CD4-positive, alpha-beta T cell (primary cell): ENCODE measurements at regions not wholly inside any gene's neighbourhood (a gene's known extent, or its start where the extent isn't known, plus 50 kb on each side); places are given as distances from the start of the nearest gene placed in this dataset.

Experiments used
- ATAC-seq: fragments of 200-7000 bp; cut with Tn5 transposase; one replicate; pipeline ENCODE4 v1.10.0; 2022; ENCODE audit warnings: mild to moderate bottlenecking; ENCODE audit not compliant: poor library complexity
- CTCF ChIA-PET: fragments of 350-600 bp; sonication (Branson Sonifier 250); formaldehyde crosslinking; loops from one replicate; lab custom pipeline; 2021; ENCODE audit warnings: antibody characterized with exemption, inconsistent platforms; lab: Charles Lee
- POLR2A ChIA-PET: fragments of 350-600 bp; sonication (Branson Sonifier 250); formaldehyde crosslinking; loops from one replicate; lab custom pipeline; 2021; ENCODE audit warnings: antibody characterized with exemption, inconsistent platforms; lab: Charles Lee
- DNase-seq, 14 experiments: peaks; one replicate each; pipeline ENCODE4 v3.0.0-alpha.2; 2013 to 2020; ENCODE audit warnings: mixed read lengths in 2 of 14
- H3K27ac ChIP-seq, 2 donors: one replicate each; pipeline versions ENCODE4 v1.5.1 to v1.7.0; 2013; ENCODE audit warnings: low read length in 2 of 2, low read depth in 1 of 2, mild to moderate bottlenecking in 1 of 2
- H3K27me3 ChIP-seq, 2 experiments: 1 replicate in 1 of 2; 2 replicates in 1 of 2; pipeline versions ENCODE4 v1.6.1 to v1.7.0; 2013; ENCODE audit warnings: low read length in 2 of 2, control low read depth in 1 of 2, mild to moderate bottlenecking in 1 of 2, moderate library complexity in 1 of 2; ENCODE audit not compliant: insufficient read depth in 2 of 2, control insufficient read depth in 1 of 2
- H3K36me3 ChIP-seq: one replicate; pipeline ENCODE4 v1.6.1; 2013; ENCODE audit warnings: low read length, control low read depth; ENCODE audit not compliant: insufficient read depth
- H3K4me1 ChIP-seq: one replicate; pipeline ENCODE4 v1.6.1; 2013; ENCODE audit warnings: low read length, control low read depth; ENCODE audit not compliant: insufficient read depth
- H3K4me3 ChIP-seq: one replicate; pipeline ENCODE4 v1.5.1; 2013; ENCODE audit warnings: mild to moderate bottlenecking, low read length, moderate library complexity
- H3K9me3 ChIP-seq, 2 experiments: 1 replicate in 1 of 2; 2 replicates in 1 of 2; pipeline versions ENCODE4 v1.6.1 to v1.7.0; 2013; ENCODE audit warnings: low read length in 2 of 2, mild to moderate bottlenecking in 2 of 2, control low read depth in 1 of 2, moderate library complexity in 1 of 2; ENCODE audit not compliant: control insufficient read depth in 1 of 2, insufficient read depth in 1 of 2
- H3K27ac Mint-ChIP-seq: one replicate; pipeline ENCODE4 v1.8.0; 2020; ENCODE audit warnings: mixed read lengths
- H3K27me3 Mint-ChIP-seq: one replicate; pipeline ENCODE4 v1.8.0; 2021; ENCODE audit warnings: mixed read lengths
- H3K36me3 Mint-ChIP-seq: one replicate; pipeline ENCODE4 v1.8.0; 2021; ENCODE audit warnings: low read depth, mixed read lengths
- H3K4me1 Mint-ChIP-seq: one replicate; pipeline ENCODE4 v1.8.0; 2021; ENCODE audit warnings: low read depth, mixed read lengths
- H3K4me3 Mint-ChIP-seq: one replicate; pipeline ENCODE4 v1.8.0; 2020; ENCODE audit warnings: mild to moderate bottlenecking, mixed read lengths
- H3K9me3 Mint-ChIP-seq: one replicate; pipeline ENCODE4 v1.8.0; 2020; ENCODE audit warnings: mixed read lengths
- CTCF ChIP-seq: fragments of 200-600 bp; IDR thresholded peaks from one replicate; pipeline ENCODE4 v1.8.0; 2022; ENCODE audit warnings: antibody characterized with exemption, mild to moderate bottlenecking
- intact Hi-C, 2 experiments: fragments of 100-400 bp; cut with DNase I in 1 of 2; cut with micrococcal nuclease in 1 of 2; formaldehyde crosslinking; loops; one replicate each; pipeline versions ENCODE4 v1.15.1 to v1.9.0; 2023 to 2025; cut with DNase I, micrococcal nuclease

DNA sequence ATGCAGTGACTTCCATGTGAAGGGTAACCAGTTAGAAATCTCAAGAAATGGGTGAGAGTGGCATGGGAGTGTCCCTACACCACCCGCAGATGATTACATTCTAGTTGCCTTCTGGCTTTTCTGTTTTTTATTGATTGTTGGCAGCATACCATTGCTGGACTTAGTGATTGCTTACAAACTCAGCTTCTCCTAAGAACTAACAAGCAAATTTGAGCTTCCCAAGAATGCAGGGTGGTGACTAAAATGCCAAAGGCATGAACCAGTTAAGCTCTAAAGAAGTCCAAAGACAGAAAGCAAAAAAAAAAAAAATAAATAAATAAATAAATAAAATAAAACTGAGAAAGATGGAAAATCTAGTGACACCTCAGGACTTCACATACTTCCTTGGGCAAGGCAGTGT, 245.5 kb upstream of the PARD3B start:
- ChIA-PET CTCF (interaction anchor here (0.6 to 1.3 kb wide), 2 partner anchors 11 to 38 kb away, joined by 3 to 4 read pairs; no protein-coding TSS in a partner anchor), POLR2A (no interaction called here)
- Mint-ChIP-seq H3K9me3 (no peaks in the 10 kb centered on the region), H3K27me3 (peaks cover 5% of the 10 kb centered on the region), H3K4me1 (no peaks in the 10 kb centered on the region), H3K27ac (no peak overlapping the region), H3K4me3 (no peak overlapping the region), H3K36me3 (no peaks in the 10 kb centered on the region)
- no peak overlapping the region for H3K27ac ChIP-seq
- H3K36me3 ChIP-seq: no peaks in the 10 kb centered on the region
- no peak overlapping the region for H3K4me3 ChIP-seq
- H3K4me1 ChIP-seq: no peaks in the 10 kb centered on the region
- DNase-seq (no peak), ATAC-seq (no peak)
- no peak for TF ChIP-seq CTCF
- peaks cover 0 to 4% of the 10 kb centered on the region in 2 experiments for H3K27me3 ChIP-seq
- intact Hi-C loops: no loop called here
- H3K9me3 ChIP-seq: no peaks in the 10 kb centered on the region

DNA sequence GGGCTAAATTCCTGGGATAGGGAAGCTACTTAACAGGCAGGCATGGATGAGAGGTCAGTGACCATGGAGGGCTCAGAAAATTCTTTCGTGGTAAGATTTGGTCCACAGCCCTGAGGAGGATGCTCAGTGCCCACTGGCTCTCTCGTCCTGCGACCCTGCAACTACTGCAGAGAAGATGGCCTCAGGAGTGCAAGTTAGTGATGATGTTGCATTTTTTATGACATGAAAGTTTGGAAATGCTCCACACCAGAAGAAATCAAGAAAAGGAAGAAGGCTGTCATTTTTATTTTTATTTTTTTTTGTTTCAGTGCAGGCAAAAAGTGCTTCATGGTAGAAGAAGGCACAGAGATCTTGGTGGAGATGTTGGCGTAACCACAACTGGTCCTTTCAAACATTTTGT, 238.6 kb upstream of the PARD3B start:
- peaks cover 2 to 6% of the 10 kb centered on the region in 2 experiments for H3K27me3 ChIP-seq
- Mint-ChIP-seq H3K36me3 (no peaks in the 10 kb centered on the region), H3K4me3 (no peak overlapping the region), H3K4me1 (no peaks in the 10 kb centered on the region), H3K27ac (no peak overlapping the region), H3K27me3 (peaks cover 4% of the 10 kb centered on the region), H3K9me3 (no peaks in the 10 kb centered on the region)
- no peak overlapping the region for H3K27ac ChIP-seq
- no peaks in the 10 kb centered on the region for H3K4me1 ChIP-seq
- ChIA-PET POLR2A (no interaction called here), CTCF (no interaction called here)
- ATAC-seq (no peak), DNase-seq (no peak)
- intact Hi-C loops: no loop called here
- H3K9me3 ChIP-seq: no peaks in the 10 kb centered on the region
- H3K4me3 ChIP-seq: no peak overlapping the region
- no peak for TF ChIP-seq CTCF
- H3K36me3 ChIP-seq: no peaks in the 10 kb centered on the region

DNA sequence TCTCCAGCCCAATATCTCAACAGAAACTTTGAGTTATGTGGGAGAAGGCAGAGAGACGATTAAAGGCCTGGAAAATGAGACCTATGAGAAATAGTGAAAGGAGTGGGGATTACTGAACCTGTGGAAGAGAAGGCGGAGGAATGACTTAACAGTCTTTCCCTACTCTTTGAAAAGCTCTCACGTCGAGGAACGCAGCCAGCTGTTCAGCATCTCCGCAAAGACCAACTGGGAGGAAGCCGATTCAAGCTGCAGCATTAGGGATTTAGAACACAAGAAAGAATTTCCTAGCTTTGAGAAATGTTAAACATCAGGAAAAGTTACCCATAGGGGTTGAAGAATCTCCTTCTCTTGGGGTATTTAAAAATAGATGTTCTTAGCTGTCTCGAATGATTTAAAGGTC, 233.2 kb upstream of the PARD3B start:
- Histone ChIP-seq H3K4me3 (no peak overlapping the region), H3K27ac (no peak overlapping the region), H3K4me1 (no peaks in the 10 kb centered on the region), H3K27me3 (peaks cover 3 to 6% of the 10 kb centered on the region in 2 experiments), H3K36me3 (no peaks in the 10 kb centered on the region), H3K9me3 (no peaks in the 10 kb centered on the region)
- ChIA-PET CTCF (no interaction called here), POLR2A (no interaction called here)
- Mint-ChIP-seq H3K4me1 (no peaks in the 10 kb centered on the region), H3K27me3 (peaks cover 21% of the 10 kb centered on the region), H3K36me3 (no peaks in the 10 kb centered on the region), H3K9me3 (no peaks in the 10 kb centered on the region), H3K27ac (no peak overlapping the region), H3K4me3 (no peak overlapping the region)
- no peak for TF ChIP-seq CTCF
- intact Hi-C loops: no loop called here
- ATAC-seq (no peak), DNase-seq (no peak)
